ENCODE measurements at regions not wholly inside any gene's neighbourhood (a gene's known extent, or its start where the extent isn't known, plus 50 kb on each side); places are given as distances from the start of the nearest gene placed in this dataset.
"Not testable (repeated sequence)": the region's sequence is repeated elsewhere in the genome, so short reads cannot be mapped to it uniquely, and the experiment has no call there.

GRCh38 chr21:9776286-9777020 is 744.9 kb upstream of the TPTE start:
- not testable (repeated sequence) for H3K4me3 ChIP-seq (ENCODE audit: low read length); H2AFZ ChIP-seq (ENCODE audit: low read depth, low read length); H3K27me3 ChIP-seq (ENCODE audit: insufficient read depth, low read length); H3K36me3 ChIP-seq (ENCODE audit: insufficient read depth, low read length); H3K9me3 ChIP-seq (ENCODE audit: low read length); H3K4me1 ChIP-seq (ENCODE audit: insufficient read depth, low read length)

DNA sequence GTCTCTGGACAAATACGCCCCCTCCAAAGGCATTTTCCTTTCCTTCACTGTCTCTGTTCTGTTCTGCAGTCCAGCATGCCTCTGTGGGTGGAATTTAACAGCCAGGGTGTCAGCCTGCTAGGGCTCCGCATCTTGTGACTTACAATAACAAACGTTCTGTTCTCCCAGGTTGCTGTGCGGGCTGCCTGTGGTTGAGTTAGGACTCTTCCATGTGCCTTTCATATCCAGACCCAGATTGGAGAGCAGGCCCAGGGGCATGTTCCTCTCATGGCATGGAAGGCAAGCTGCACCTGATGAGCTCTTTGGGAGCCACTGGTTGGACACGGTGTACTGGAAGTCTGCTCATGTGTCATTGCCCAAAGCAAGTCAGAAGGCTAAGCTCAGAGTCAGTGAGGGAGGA is 742.8 kb upstream of the TPTE start:
- H3K4me1 ChIP-seq (ENCODE audit: insufficient read depth, low read length); H3K27me3 ChIP-seq (ENCODE audit: insufficient read depth, low read length); H3K9me3 ChIP-seq (ENCODE audit: low read length); H2AFZ ChIP-seq (ENCODE audit: low read depth, low read length); H3K4me3 ChIP-seq (ENCODE audit: low read length); H3K36me3 ChIP-seq (ENCODE audit: insufficient read depth, low read length): not testable (repeated sequence)

DNA sequence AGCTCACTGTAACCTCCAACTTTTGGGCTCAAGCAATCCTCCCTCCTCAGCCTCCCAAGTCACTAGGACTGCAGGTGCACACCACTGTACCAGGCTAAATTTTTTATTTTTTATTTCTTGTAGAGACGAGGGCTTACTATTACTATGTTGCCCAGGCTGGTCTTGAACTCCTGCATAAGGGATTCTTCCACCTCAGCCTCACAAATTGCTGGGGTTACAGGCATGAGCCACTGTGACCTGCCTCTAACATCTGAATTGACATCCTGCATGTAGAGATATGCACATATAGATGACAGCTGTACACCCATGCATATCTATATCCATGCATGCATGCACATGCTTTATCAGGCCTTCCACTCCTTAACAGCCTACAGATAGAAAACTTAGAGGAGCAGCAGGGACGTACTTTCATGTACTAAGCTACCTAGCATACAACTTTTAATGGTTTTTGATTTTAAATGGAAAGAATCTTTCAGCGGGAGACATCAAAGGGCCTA is 740.9 kb upstream of the TPTE start:
- Histone ChIP-seq H3K9me3 (ENCODE audit: low read length) (no peaks in the 10 kb centered on the region), H3K27me3 (ENCODE audit: insufficient read depth, low read length) (no peaks in the 10 kb centered on the region), H3K4me1 (ENCODE audit: insufficient read depth, low read length) (no peaks in the 10 kb centered on the region), H2AFZ (ENCODE audit: low read depth, low read length) (no peak overlapping the region), H3K4me3 (ENCODE audit: low read length) (no peak overlapping the region), H3K36me3 (ENCODE audit: insufficient read depth, low read length) (no peaks in the 10 kb centered on the region)

- not testable (repeated sequence) for H3K27me3 ChIP-seq (ENCODE audit: insufficient read depth, low read length); H3K4me3 ChIP-seq (ENCODE audit: low read length); H3K36me3 ChIP-seq (ENCODE audit: insufficient read depth, low read length); H3K9me3 ChIP-seq (ENCODE audit: low read length); H2AFZ ChIP-seq (ENCODE audit: low read depth, low read length); H3K4me1 ChIP-seq (ENCODE audit: insufficient read depth, low read length)
Observed at GRCh38 chr21:9783587-9783986, 737.8 kb upstream of the TPTE start.

GRCh38 chr21:9784201-9784600 is 737.2 kb upstream of the TPTE start:
- H3K4me3 ChIP-seq (ENCODE audit: low read length); H3K4me1 ChIP-seq (ENCODE audit: insufficient read depth, low read length); H3K36me3 ChIP-seq (ENCODE audit: insufficient read depth, low read length); H3K27me3 ChIP-seq (ENCODE audit: insufficient read depth, low read length); H3K9me3 ChIP-seq (ENCODE audit: low read length); H2AFZ ChIP-seq (ENCODE audit: low read depth, low read length): not testable (repeated sequence)

DNA sequence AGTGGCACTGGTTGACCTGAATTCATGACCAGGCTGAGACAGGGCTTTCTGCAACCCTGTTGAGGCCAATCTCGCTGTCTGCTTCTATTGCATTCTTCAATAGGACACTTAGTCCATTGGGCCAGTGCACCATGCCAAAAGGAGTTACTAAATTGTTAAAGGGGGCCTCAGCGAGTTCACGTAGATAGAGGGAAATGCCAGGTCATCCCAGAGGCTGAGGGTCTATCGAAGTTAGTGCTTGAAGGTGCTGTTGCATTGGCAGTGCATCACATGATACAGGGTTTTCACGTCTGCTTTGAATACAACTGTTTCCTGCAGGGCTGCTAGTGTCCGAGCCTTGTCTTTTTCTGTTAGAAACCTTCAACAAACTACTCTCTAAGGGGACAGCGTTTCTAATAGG is 735.3 kb upstream of the TPTE start:
- not testable (repeated sequence) for H3K27me3 ChIP-seq (ENCODE audit: insufficient read depth, low read length); H3K36me3 ChIP-seq (ENCODE audit: insufficient read depth, low read length); H2AFZ ChIP-seq (ENCODE audit: low read depth, low read length); H3K9me3 ChIP-seq (ENCODE audit: low read length); H3K4me3 ChIP-seq (ENCODE audit: low read length); H3K4me1 ChIP-seq (ENCODE audit: insufficient read depth, low read length)

DNA sequence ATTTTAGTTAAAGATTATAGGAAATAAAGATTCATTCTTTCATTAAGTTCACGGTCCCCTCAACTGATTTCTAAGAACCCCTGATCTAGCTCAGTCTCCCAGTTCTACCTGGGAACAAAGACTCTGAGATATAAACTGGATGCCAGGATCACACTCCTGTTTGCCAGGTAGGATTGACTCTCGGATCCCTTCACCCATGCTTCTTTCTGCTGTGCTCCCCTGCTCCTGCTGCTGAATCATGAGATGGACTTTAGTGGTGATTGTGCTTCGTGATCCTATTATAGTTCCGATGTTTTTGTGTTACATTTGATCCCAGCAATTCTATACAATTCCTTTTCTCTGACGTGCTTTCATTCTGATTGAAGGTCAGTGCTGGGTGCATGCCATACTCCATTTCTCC is 733.1 kb upstream of the TPTE start:
- not testable (repeated sequence) for H2AFZ ChIP-seq (ENCODE audit: low read depth, low read length); H3K4me3 ChIP-seq (ENCODE audit: low read length); H3K9me3 ChIP-seq (ENCODE audit: low read length); H3K27me3 ChIP-seq (ENCODE audit: insufficient read depth, low read length); H3K4me1 ChIP-seq (ENCODE audit: insufficient read depth, low read length); H3K36me3 ChIP-seq (ENCODE audit: insufficient read depth, low read length)

DNA sequence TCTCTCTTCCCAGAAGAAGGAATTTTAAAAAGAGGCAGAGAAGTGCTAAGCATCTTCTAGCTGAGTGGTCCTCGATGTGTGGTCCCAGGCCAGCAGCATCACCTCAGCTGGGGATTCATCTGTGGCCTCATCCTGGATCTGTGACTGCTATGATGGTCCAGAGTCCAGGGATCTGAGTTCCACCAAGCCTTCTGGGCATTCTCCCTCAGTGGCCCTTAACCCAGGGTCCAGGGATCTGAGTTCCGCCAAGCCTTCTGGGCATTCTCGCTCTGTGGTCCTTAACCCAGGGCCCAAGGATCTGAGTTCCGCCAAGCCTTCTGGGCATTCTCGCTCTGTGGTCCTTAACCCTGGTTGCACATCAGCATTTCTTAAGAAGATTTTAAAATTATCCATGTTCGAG is 731.0 kb upstream of the TPTE start:
- H3K4me1 ChIP-seq (ENCODE audit: insufficient read depth, low read length); H3K4me3 ChIP-seq (ENCODE audit: low read length); H3K36me3 ChIP-seq (ENCODE audit: insufficient read depth, low read length); H3K9me3 ChIP-seq (ENCODE audit: low read length); H2AFZ ChIP-seq (ENCODE audit: low read depth, low read length); H3K27me3 ChIP-seq (ENCODE audit: insufficient read depth, low read length): not testable (repeated sequence)

DNA sequence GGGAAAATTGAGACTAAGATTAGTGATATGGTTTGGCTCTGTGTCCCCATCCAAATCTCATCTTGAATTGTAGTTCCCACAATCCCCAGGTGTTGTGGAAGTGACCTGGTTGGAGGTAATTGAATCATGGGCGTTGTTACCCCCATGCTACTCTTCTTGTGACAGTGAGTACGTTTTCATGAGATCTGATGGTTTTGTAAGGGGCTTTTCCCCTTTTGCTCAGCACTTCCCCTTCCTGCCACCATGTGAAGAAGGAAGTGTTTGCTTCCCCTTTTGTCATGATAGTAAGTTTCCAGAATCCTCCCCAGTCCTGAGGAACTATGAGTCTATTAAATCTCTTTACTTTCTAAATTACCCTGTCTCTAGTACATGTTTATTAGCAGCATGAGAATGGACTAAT is 729.9 kb upstream of the TPTE start:
- not testable (repeated sequence) for H3K9me3 ChIP-seq (ENCODE audit: low read length)

GRCh38 chr21:9795291-9795690 is 726.1 kb upstream of the TPTE start:
- not testable (repeated sequence) for H3K36me3 ChIP-seq (ENCODE audit: insufficient read depth, low read length); H3K4me1 ChIP-seq (ENCODE audit: insufficient read depth, low read length); H3K9me3 ChIP-seq (ENCODE audit: low read length); H2AFZ ChIP-seq (ENCODE audit: low read depth, low read length); H3K27me3 ChIP-seq (ENCODE audit: insufficient read depth, low read length); H3K4me3 ChIP-seq (ENCODE audit: low read length)

More for the DNA sequence above, 729.9 kb upstream of the TPTE start:
- H3K36me3 ChIP-seq (ENCODE audit: insufficient read depth, low read length); H2AFZ ChIP-seq (ENCODE audit: low read depth, low read length); H3K4me3 ChIP-seq (ENCODE audit: low read length); H3K4me1 ChIP-seq (ENCODE audit: insufficient read depth, low read length); H3K27me3 ChIP-seq (ENCODE audit: insufficient read depth, low read length): not testable (repeated sequence)

DNA sequence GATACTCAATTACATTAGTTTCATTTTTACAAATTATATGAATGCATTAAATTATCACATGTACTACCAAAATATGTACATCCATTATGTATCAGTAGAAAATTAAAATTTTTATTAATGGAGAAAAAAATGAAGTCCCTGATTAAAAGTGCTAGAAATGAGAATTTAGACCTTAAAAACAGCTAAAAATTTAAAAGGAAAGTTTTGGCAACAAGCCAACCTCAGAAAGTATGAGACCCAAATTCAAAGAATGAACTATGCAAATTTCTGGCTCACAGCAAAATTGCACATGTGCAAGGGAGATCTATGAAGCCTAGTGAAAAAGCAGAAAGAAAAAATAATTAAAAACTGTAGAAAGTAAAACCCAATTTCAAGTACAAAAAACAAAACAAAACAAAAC is 725.1 kb upstream of the TPTE start:
- not testable (repeated sequence) for H2AFZ ChIP-seq (ENCODE audit: low read depth, low read length); H3K36me3 ChIP-seq (ENCODE audit: insufficient read depth, low read length); H3K9me3 ChIP-seq (ENCODE audit: low read length); H3K4me3 ChIP-seq (ENCODE audit: low read length); H3K27me3 ChIP-seq (ENCODE audit: insufficient read depth, low read length); H3K4me1 ChIP-seq (ENCODE audit: insufficient read depth, low read length)

DNA sequence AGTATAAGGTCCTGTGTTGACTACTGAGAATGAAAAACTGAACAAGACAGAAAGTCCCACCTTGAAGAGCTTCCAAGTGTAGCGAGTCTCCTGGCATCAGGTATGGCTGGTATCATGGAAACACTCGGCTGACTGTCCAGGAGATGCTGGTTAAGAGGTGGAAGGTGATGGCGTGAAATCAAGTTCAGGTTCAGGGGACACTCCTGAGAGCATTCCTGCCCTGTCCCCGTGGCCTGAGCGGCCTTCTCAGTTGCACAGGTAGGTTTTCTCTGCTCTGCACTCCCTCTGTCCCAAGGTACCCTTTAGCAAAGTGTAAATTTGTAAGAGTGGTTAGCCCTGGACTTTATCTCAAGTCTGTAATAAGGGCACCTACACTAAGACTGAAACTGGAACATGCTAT is 713.7 kb upstream of the TPTE start:
- not testable (repeated sequence) for H2AFZ ChIP-seq (ENCODE audit: low read depth, low read length); H3K4me3 ChIP-seq (ENCODE audit: low read length); H3K9me3 ChIP-seq (ENCODE audit: low read length); H3K4me1 ChIP-seq (ENCODE audit: insufficient read depth, low read length); H3K27me3 ChIP-seq (ENCODE audit: insufficient read depth, low read length); H3K36me3 ChIP-seq (ENCODE audit: insufficient read depth, low read length)

DNA sequence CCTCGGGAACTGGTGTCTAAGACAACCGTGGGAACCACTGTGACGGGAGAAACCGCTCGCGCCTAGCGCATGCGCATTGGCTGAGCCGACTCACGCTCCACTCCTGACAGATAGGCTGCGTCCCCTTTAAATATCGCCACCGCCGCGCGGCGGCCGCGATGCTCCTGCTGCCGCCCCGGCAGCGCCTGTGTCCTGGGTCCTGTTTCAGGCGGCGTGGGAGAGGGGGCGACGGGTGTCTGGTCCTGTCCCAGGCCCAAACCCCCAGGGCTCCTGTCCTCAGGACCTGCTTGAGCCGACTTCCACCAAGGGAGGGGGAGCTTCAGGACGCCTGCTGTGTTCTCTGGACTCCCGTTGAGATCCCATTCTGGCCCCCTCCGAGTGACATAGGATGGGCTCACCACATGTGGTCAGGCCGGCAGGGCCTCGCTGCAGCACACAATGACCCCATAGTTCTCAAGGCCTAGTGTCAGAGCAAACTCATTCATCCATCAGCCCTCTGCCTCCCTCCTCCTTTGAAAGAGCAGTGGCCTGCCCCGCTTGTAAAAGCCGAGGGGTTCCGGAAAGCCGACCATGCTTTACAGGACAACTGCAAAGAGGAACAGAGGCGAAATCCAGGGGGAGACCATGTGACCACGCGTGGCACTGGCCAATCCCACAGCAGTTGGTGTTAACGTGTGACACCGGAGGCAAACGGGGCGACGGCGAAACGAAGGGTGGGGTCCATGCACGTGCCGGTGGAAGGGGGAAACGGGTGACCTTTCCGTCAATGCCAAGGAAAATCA is 710.0 kb upstream of the TPTE start:
- H2AFZ ChIP-seq (ENCODE audit: low read depth, low read length); H3K9me3 ChIP-seq (ENCODE audit: low read length); H3K4me1 ChIP-seq (ENCODE audit: insufficient read depth, low read length); H3K27me3 ChIP-seq (ENCODE audit: insufficient read depth, low read length); H3K36me3 ChIP-seq (ENCODE audit: insufficient read depth, low read length); H3K4me3 ChIP-seq (ENCODE audit: low read length): not testable (repeated sequence)

DNA sequence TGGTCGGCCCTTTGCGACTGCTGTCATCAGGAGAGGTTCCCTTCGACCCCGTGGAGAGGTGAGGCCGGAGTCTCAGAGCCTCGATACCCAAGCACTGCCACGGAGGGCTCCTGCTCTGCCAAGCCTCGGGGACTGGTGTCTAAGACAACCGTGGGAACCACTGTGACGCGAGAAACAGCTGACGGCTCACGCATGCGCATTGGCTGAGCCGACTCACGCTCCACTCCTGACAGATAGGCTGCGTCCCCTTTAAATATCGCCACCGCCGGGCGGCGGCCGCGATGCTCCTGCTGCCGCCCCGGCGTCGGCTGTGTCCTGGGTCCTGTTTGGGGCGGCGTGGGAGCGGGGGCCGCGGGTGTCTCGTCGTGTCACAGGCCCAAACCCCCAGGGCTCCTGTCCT is 708.9 kb upstream of the TPTE start:
- H2AFZ ChIP-seq (ENCODE audit: low read depth, low read length); H3K36me3 ChIP-seq (ENCODE audit: insufficient read depth, low read length); H3K9me3 ChIP-seq (ENCODE audit: low read length); H3K27me3 ChIP-seq (ENCODE audit: insufficient read depth, low read length); H3K4me3 ChIP-seq (ENCODE audit: low read length); H3K4me1 ChIP-seq (ENCODE audit: insufficient read depth, low read length): not testable (repeated sequence)

Data from neuron (in vitro differentiated cells).